Activated T-cell treated with anti-CD3 and anti-CD28 coated beads, Interleukin-2, amount 50 U/mL, for 72 hours (primary cell): ENCODE measurements at regions not wholly inside any gene's neighbourhood (a gene's known extent, or its start where the extent isn't known, plus 50 kb on each side); places are given as distances from the start of the nearest gene placed in this dataset.
"Not testable (repeated sequence)": the region's sequence is repeated elsewhere in the genome, so short reads cannot be mapped to it uniquely, and the experiment has no call there.

Source experiments
- ATAC-seq, 2 donors: fragments of 150-1000 bp; cut with Tn5 transposase; replicated peaks in 1 of 2; 2 replicates each; pipeline ENCODE4 v1.10.0; 2021; ENCODE audit warnings: moderate library complexity in 2 of 2, mild to moderate bottlenecking in 1 of 2
- DNase-seq, 2 donors: peaks; one replicate each; pipeline ENCODE4 v3.0.0; 2021 to 2022; ENCODE audit warnings: mixed read lengths in 1 of 2
- H3K27ac Mint-ChIP-seq: one replicate; pipeline ENCODE4 v1.8.0; 2022; ENCODE audit warnings: mild to moderate bottlenecking, moderate library complexity, mixed read lengths
- H3K27me3 Mint-ChIP-seq: one replicate; pipeline ENCODE4 v1.8.0; 2022; ENCODE audit warnings: low read depth, mixed read lengths
- H3K36me3 Mint-ChIP-seq, 2 donors: one replicate each; pipeline ENCODE4 v1.8.0; 2022; ENCODE audit warnings: mixed read lengths in 2 of 2, mild to moderate bottlenecking in 1 of 2; ENCODE audit not compliant: insufficient read depth in 2 of 2
- H3K4me1 Mint-ChIP-seq: one replicate; pipeline ENCODE4 v1.8.0; 2022; ENCODE audit warnings: low read depth, mixed read lengths
- H3K4me3 Mint-ChIP-seq, 2 donors: one replicate each; pipeline ENCODE4 v1.8.0; 2022; ENCODE audit warnings: mild to moderate bottlenecking in 2 of 2, mixed read lengths in 2 of 2, moderate library complexity in 2 of 2
- H3K9me3 Mint-ChIP-seq, 2 donors: one replicate each; pipeline ENCODE4 v1.8.0; 2022; ENCODE audit warnings: mixed read lengths in 2 of 2

GRCh38 chr5:71802673-71803072, 83.6 kb downstream of the CARTPT start:
- Mint-ChIP-seq H3K4me1 (no peaks in the 10 kb centered on the region), H3K36me3 (peaks cover 2% of the 10 kb centered on the region in 2 donors), H3K4me3 (no peak overlapping the region), H3K27ac (no peak overlapping the region), H3K9me3 (peaks cover 3 to 6% of the 10 kb centered on the region in 2 donors), H3K27me3 (peaks cover 49% of the 10 kb centered on the region)
- DNase-seq: no peak
- no peak for ATAC-seq

GRCh38 chr5:71806711-71807110, 87.6 kb downstream of the CARTPT start:
- H3K4me3 Mint-ChIP-seq: no peak overlapping the region
- DNase-seq (no peak), ATAC-seq (no peak)
- no peak overlapping the region for H3K27ac Mint-ChIP-seq
- H3K36me3 Mint-ChIP-seq: no peaks in the 10 kb centered on the region
- H3K9me3 Mint-ChIP-seq: no peaks in the 10 kb centered on the region
- no peaks in the 10 kb centered on the region for H3K4me1 Mint-ChIP-seq
- peaks cover 61% of the 10 kb centered on the region for H3K27me3 Mint-ChIP-seq

- H3K4me3 Mint-ChIP-seq: no peak overlapping the region
- DNase-seq (no peak), ATAC-seq (no peak)
- no peak overlapping the region for H3K27ac Mint-ChIP-seq
- no peaks in the 10 kb centered on the region for H3K36me3 Mint-ChIP-seq
- no peaks in the 10 kb centered on the region for H3K9me3 Mint-ChIP-seq
- no peaks in the 10 kb centered on the region for H3K4me1 Mint-ChIP-seq
- H3K27me3 Mint-ChIP-seq: peaks cover 60% of the 10 kb centered on the region
Measured at GRCh38 chr5:71807909-71808308, 88.8 kb downstream of the CARTPT start.

GRCh38 chr5:71809446-71809845, 90.4 kb downstream of the CARTPT start:
- DNase-seq: no peak
- no peak overlapping the region for H3K4me3 Mint-ChIP-seq

GRCh38 chr5:71810023-71810422, 90.9 kb downstream of the CARTPT start:
- Mint-ChIP-seq H3K36me3 (no peaks in the 10 kb centered on the region), H3K4me1 (no peaks in the 10 kb centered on the region), H3K4me3 (no peak overlapping the region), H3K27me3 (peaks cover 57% of the 10 kb centered on the region), H3K27ac (no peak overlapping the region), H3K9me3 (no peaks in the 10 kb centered on the region)
- DNase-seq: no peak
- no peak for ATAC-seq

More at GRCh38 chr5:71809446-71809845, 90.4 kb downstream of the CARTPT start:
- Mint-ChIP-seq H3K27me3 (peaks cover 57% of the 10 kb centered on the region), H3K9me3 (no peaks in the 10 kb centered on the region), H3K36me3 (no peaks in the 10 kb centered on the region), H3K27ac (no peak overlapping the region), H3K4me1 (no peaks in the 10 kb centered on the region)
- ATAC-seq: no peak

GRCh38 chr5:71810471-71811195, 91.6 kb downstream of the CARTPT start:
- H3K27me3 Mint-ChIP-seq: peaks cover 52% of the 10 kb centered on the region
- no peak overlapping the region for H3K4me3 Mint-ChIP-seq
- no peaks in the 10 kb centered on the region for H3K36me3 Mint-ChIP-seq
- H3K4me1 Mint-ChIP-seq: no peaks in the 10 kb centered on the region
- H3K9me3 Mint-ChIP-seq: no peaks in the 10 kb centered on the region
- DNase-seq (no peak), ATAC-seq (no peak)
- H3K27ac Mint-ChIP-seq: no peak overlapping the region

- Mint-ChIP-seq H3K27me3 (peaks cover 41% of the 10 kb centered on the region), H3K4me1 (no peaks in the 10 kb centered on the region), H3K27ac (no peak overlapping the region), H3K4me3 (no peak overlapping the region), H3K36me3 (no peaks in the 10 kb centered on the region), H3K9me3 (no peaks in the 10 kb centered on the region)
- DNase-seq (no peak), ATAC-seq (no peak)
Measured at GRCh38 chr5:71811779-71812178, 92.7 kb downstream of the CARTPT start.

GRCh38 chr5:71816307-71816706, 97.2 kb downstream of the CARTPT start:
- Mint-ChIP-seq H3K4me3 (no peak overlapping the region), H3K4me1 (no peaks in the 10 kb centered on the region), H3K27me3 (peaks cover 16% of the 10 kb centered on the region), H3K36me3 (peaks cover 0 to 2% of the 10 kb centered on the region in 2 donors), H3K27ac (no peak overlapping the region), H3K9me3 (peaks cover 6 to 7% of the 10 kb centered on the region in 2 donors)
- ATAC-seq (no peak), DNase-seq (no peak)

- no peak overlapping the region for H3K4me3 Mint-ChIP-seq
- peaks cover 0 to 4% of the 10 kb centered on the region in 2 donors for H3K36me3 Mint-ChIP-seq
- ATAC-seq (no peak), DNase-seq (no peak)
- no peaks in the 10 kb centered on the region for H3K4me1 Mint-ChIP-seq
- peaks cover 15% of the 10 kb centered on the region in 2 donors for H3K9me3 Mint-ChIP-seq
- H3K27ac Mint-ChIP-seq: no peak overlapping the region
- H3K27me3 Mint-ChIP-seq: peaks cover 5% of the 10 kb centered on the region
Measured at GRCh38 chr5:71817891-71818290, 98.8 kb downstream of the CARTPT start.

GRCh38 chr5:71821029-71821428, 102.0 kb downstream of the CARTPT start:
- H3K4me1 Mint-ChIP-seq: no peaks in the 10 kb centered on the region

GRCh38 chr5:71822065-71822464, 103.0 kb downstream of the CARTPT start:
- not testable (repeated sequence) for ATAC-seq, H3K4me1 Mint-ChIP-seq, H3K27me3 Mint-ChIP-seq, H3K4me3 Mint-ChIP-seq, DNase-seq, H3K27ac Mint-ChIP-seq
- H3K36me3 Mint-ChIP-seq: peaks cover 9 to 14% of the 10 kb centered on the region in 2 donors
- H3K9me3 Mint-ChIP-seq: peaks cover 18 to 23% of the 10 kb centered on the region in 2 donors

More at GRCh38 chr5:71821029-71821428, 102.0 kb downstream of the CARTPT start:
- Mint-ChIP-seq H3K27me3 (no peaks in the 10 kb centered on the region), H3K27ac (no peak overlapping the region), H3K9me3 (peaks cover 15 to 17% of the 10 kb centered on the region in 2 donors), H3K36me3 (peaks cover 0 to 4% of the 10 kb centered on the region in 2 donors), H3K4me3 (no peak overlapping the region)
- DNase-seq (no peak), ATAC-seq (no peak)

GRCh38 chr5:71825992-71826391, 106.9 kb downstream of the CARTPT start:
- no peak for DNase-seq

GRCh38 chr5:71828291-71829040, 109.4 kb downstream of the CARTPT start:
- Mint-ChIP-seq H3K27me3 (no peaks in the 10 kb centered on the region), H3K9me3 (peaks cover 6 to 11% of the 10 kb centered on the region in 2 donors), H3K27ac (no peak overlapping the region), H3K4me3 (no peak overlapping the region), H3K36me3 (peaks cover 9 to 11% of the 10 kb centered on the region in 2 donors), H3K4me1 (no peaks in the 10 kb centered on the region)
- DNase-seq (no peak), ATAC-seq (no peak)

More at GRCh38 chr5:71825992-71826391, 106.9 kb downstream of the CARTPT start:
- no peak for ATAC-seq
- H3K27ac Mint-ChIP-seq: no peak overlapping the region
- no peak overlapping the region for H3K4me3 Mint-ChIP-seq
- no peaks in the 10 kb centered on the region for H3K4me1 Mint-ChIP-seq
- H3K27me3 Mint-ChIP-seq: no peaks in the 10 kb centered on the region
- H3K36me3 Mint-ChIP-seq: peaks cover 11 to 14% of the 10 kb centered on the region in 2 donors
- peaks cover 18 to 24% of the 10 kb centered on the region in 2 donors for H3K9me3 Mint-ChIP-seq
